ENCODE measurements at regions not wholly inside any gene's neighbourhood (a gene's known extent, or its start where the extent isn't known, plus 50 kb on each side); places are given as distances from the start of the nearest gene placed in this dataset.

GRCh38 chr22:22955866-22956535, 68.4 kb downstream of the IGLL5 start:
- TF ChIP-seq FOXM1 (IDR thresholded peaks at IDR 0.05; ENCODE audit: borderline replicate concordance) (no peak), HDGF (IDR thresholded peaks at IDR 0.05; ENCODE audit: borderline replicate concordance) (no peak), SP1 (IDR thresholded peaks at IDR 0.05) (no peak), SUZ12 (IDR thresholded peaks at IDR 0.05) (no peak), ZNF384 (IDR thresholded peaks at IDR 0.05) (no peak)
- TF ChIP-seq, protein P1, sequence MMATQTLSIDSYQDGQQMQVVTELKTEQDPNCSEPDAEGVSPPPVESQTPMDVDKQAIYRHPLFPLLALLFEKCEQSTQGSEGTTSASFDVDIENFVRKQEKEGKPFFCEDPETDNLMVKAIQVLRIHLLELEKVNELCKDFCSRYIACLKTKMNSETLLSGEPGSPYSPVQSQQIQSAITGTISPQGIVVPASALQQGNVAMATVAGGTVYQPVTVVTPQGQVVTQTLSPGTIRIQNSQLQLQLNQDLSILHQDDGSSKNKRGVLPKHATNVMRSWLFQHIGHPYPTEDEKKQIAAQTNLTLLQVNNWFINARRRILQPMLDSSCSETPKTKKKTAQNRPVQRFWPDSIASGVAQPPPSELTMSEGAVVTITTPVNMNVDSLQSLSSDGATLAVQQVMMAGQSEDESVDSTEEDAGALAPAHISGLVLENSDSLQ (IDR thresholded peaks at IDR 0.05) = no peak

Measured in HEK293T (cell line).